AG04450 (cell line): ENCODE measurements at regions not wholly inside any gene's neighbourhood (a gene's known extent, or its start where the extent isn't known, plus 50 kb on each side); places are given as distances from the start of the nearest gene placed in this dataset.
A peak's percentile ranks its signal among the peaks of the same experiment; 100 is the strongest.

Experiments used
- CTCF ChIA-PET: fragments of 300-600, 350-600 bp; formaldehyde crosslinking; extraction: SDS; loops from one replicate; lab custom pipeline; 2022; ENCODE audit warnings: antibody characterized with exemption, inconsistent platforms; lab: Charles Lee
- POLR2A ChIA-PET: fragments of 350-600 bp; formaldehyde crosslinking; extraction: SDS; loops from one replicate; lab custom pipeline; 2021; ENCODE audit warnings: antibody characterized with exemption, inconsistent platforms; lab: Yijun Ruan, JAX
- DNase-seq: peaks from one replicate; pipeline ENCODE4 v3.0.0-alpha.2; 2011; ENCODE audit warnings: low read depth, low spot score
- H3K27ac ChIP-seq: one replicate; pipeline ENCODE4 v1.5.1; 2012; ENCODE audit warnings: low read depth, low read length, control low read depth
- H3K27me3 ChIP-seq: one replicate; pipeline ENCODE4 v1.6.0; 2012; ENCODE audit warnings: low read length; ENCODE audit not compliant: control insufficient read depth, insufficient read depth
- H3K4me3 ChIP-seq: 2 replicates; pipeline ENCODE4 v1.5.1; 2011; ENCODE audit warnings: mild to moderate bottlenecking, low read depth, low read length, control low read depth
- H3K9me3 ChIP-seq: 2 replicates; pipeline ENCODE4 v1.5.1; 2012; ENCODE audit warnings: low read length; ENCODE audit not compliant: control insufficient read depth, insufficient read depth
- CTCF ChIP-seq: IDR thresholded peaks from 2 replicates; pipeline ENCODE4 v1.5.1; 2011; ENCODE audit warnings: low read depth, low read length, control low read depth, inconsistent platforms

GRCh38 chr16:86932130-86932982 lies 354.0 kb downstream of the FOXL1 start:
- ChIA-PET CTCF (interaction anchor here (0.6 kb wide), 1 partner anchor 356 kb away, joined by 8 read pairs; no protein-coding TSS in a partner anchor), POLR2A (no interaction called here)
- TF ChIP-seq CTCF, result no peak
- Histone ChIP-seq H3K27ac (peak overlapping the region; percentile 80), H3K9me3 (peaks cover 9% of the 10 kb centered on the region; the same call in 1 of the 2 replicates), H3K27me3 (no peaks in the 10 kb centered on the region), H3K4me3 (no peak overlapping the region)
- no peak for DNase-seq

GRCh38 chr16:86934581-86935375 lies 356.4 kb downstream of the FOXL1 start:
- Histone ChIP-seq H3K9me3 (peaks cover 13% of the 10 kb centered on the region), H3K27me3 (no peaks in the 10 kb centered on the region), H3K27ac (no peak overlapping the region), H3K4me3 (no peak overlapping the region)
- POLR2A ChIA-PET, result no interaction called here
- no peak for DNase-seq
- CTCF ChIA-PET, result no interaction called here
- no peak for TF ChIP-seq CTCF

- Histone ChIP-seq H3K27ac (no peak overlapping the region), H3K4me3 (no peak overlapping the region), H3K9me3 (peaks cover 4% of the 10 kb centered on the region), H3K27me3 (no peaks in the 10 kb centered on the region)
- TF ChIP-seq CTCF, result no peak
- ChIA-PET POLR2A (interaction anchor here (0.8 kb wide), 1 partner anchor 12 kb away, joined by 3 read pairs; no protein-coding TSS in a partner anchor), CTCF (interaction anchor here (0.6 to 1.1 kb wide), 2 partner anchors 123 to 376 kb away, joined by 3 to 5 read pairs; no protein-coding TSS in a partner anchor)
- DNase-seq, result no peak
Measured at GRCh38 chr16:86939609-86940008, 361.3 kb downstream of the FOXL1 start.

GRCh38 chr16:86941731-86942130 lies 363.4 kb downstream of the FOXL1 start:
- CTCF ChIA-PET, result no interaction called here

More at GRCh38 chr16:86941731-86942130, 363.4 kb downstream of the FOXL1 start:
- POLR2A ChIA-PET, result no interaction called here
- DNase-seq, result no peak
- H3K9me3 ChIP-seq, result peaks cover 6% of the 10 kb centered on the region
- H3K27me3 ChIP-seq, result no peaks in the 10 kb centered on the region
- H3K4me3 ChIP-seq, result no peak overlapping the region
- no peak for TF ChIP-seq CTCF
- H3K27ac ChIP-seq, result no peak overlapping the region
